ENCODE measurements at regions not wholly inside any gene's neighbourhood (a gene's known extent, or its start where the extent isn't known, plus 50 kb on each side); places are given as distances from the start of the nearest gene placed in this dataset.

- TF ChIP-seq EZH2 (IDR thresholded peaks at IDR 0.05; ENCODE audit: borderline replicate concordance, low read depth, low read length, severe bottlenecking): no peak
- TF ChIP-seq, protein P1, sequence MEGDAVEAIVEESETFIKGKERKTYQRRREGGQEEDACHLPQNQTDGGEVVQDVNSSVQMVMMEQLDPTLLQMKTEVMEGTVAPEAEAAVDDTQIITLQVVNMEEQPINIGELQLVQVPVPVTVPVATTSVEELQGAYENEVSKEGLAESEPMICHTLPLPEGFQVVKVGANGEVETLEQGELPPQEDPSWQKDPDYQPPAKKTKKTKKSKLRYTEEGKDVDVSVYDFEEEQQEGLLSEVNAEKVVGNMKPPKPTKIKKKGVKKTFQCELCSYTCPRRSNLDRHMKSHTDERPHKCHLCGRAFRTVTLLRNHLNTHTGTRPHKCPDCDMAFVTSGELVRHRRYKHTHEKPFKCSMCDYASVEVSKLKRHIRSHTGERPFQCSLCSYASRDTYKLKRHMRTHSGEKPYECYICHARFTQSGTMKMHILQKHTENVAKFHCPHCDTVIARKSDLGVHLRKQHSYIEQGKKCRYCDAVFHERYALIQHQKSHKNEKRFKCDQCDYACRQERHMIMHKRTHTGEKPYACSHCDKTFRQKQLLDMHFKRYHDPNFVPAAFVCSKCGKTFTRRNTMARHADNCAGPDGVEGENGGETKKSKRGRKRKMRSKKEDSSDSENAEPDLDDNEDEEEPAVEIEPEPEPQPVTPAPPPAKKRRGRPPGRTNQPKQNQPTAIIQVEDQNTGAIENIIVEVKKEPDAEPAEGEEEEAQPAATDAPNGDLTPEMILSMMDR (IDR thresholded peaks at IDR 0.05; ENCODE audit: borderline replicate concordance, extremely low read depth, low read length, poor library complexity, severe bottlenecking): no peak
Observed at GRCh38 chr22:23503736-23504440, 76.2 kb downstream of the IGLL1 start.

Measured in DND-41 (cell line).